Raji (cell line): ENCODE measurements at regions not wholly inside any gene's neighbourhood (a gene's known extent, or its start where the extent isn't known, plus 50 kb on each side); places are given as distances from the start of the nearest gene placed in this dataset.

Experiments
- POLR2A ChIP-seq: IDR thresholded peaks from 2 replicates; pipeline ENCODE4 v1.6.1; 2011; ENCODE audit warnings: low read depth, low read length, control low read depth; ENCODE audit not compliant: insufficient read depth

- no peak for TF ChIP-seq POLR2A
These were observed 496.9 kb upstream of the DIPK2B start for GRCh38 chrX:45697591-45697990.

GRCh38 chrX:45696736-45697135 is 496.1 kb upstream of the DIPK2B start:
- TF ChIP-seq POLR2A: no peak

- TF ChIP-seq POLR2A: no peak
These were observed 489.3 kb upstream of the DIPK2B start for GRCh38 chrX:45689971-45690370.

- no peak for TF ChIP-seq POLR2A
These were observed 483.2 kb upstream of the DIPK2B start for GRCh38 chrX:45683914-45684313.

GRCh38 chrX:45681891-45682290 is 481.2 kb upstream of the DIPK2B start:
- TF ChIP-seq POLR2A: no peak

- no peak for TF ChIP-seq POLR2A
These were observed 469.2 kb upstream of the DIPK2B start for GRCh38 chrX:45669715-45670340.

- TF ChIP-seq POLR2A: no peak
These were observed 468.2 kb upstream of the DIPK2B start for GRCh38 chrX:45668686-45669443.

- no peak for TF ChIP-seq POLR2A
These were observed 467.0 kb upstream of the DIPK2B start for GRCh38 chrX:45667666-45668065.

- TF ChIP-seq POLR2A: no peak
These were observed 464.1 kb upstream of the DIPK2B start for GRCh38 chrX:45664727-45665290.

- TF ChIP-seq POLR2A: no peak
These were observed 459.8 kb upstream of the DIPK2B start for GRCh38 chrX:45660477-45660876.

GRCh38 chrX:45633419-45633818 is 432.7 kb upstream of the DIPK2B start:
- TF ChIP-seq POLR2A: no peak

GRCh38 chrX:45632506-45632905 is 431.8 kb upstream of the DIPK2B start:
- no peak for TF ChIP-seq POLR2A

GRCh38 chrX:45630078-45630477 is 429.4 kb upstream of the DIPK2B start:
- no peak for TF ChIP-seq POLR2A

- no peak for TF ChIP-seq POLR2A
These were observed 427.4 kb upstream of the DIPK2B start for GRCh38 chrX:45628041-45628440.

GRCh38 chrX:45623266-45623665 is 422.6 kb upstream of the DIPK2B start:
- TF ChIP-seq POLR2A: no peak

- no peak for TF ChIP-seq POLR2A
These were observed 421.9 kb upstream of the DIPK2B start for GRCh38 chrX:45622538-45622937.
